Common myeloid progenitor, CD34-positive (primary cell): ENCODE measurements at regions not wholly inside any gene's neighbourhood (a gene's known extent, or its start where the extent isn't known, plus 50 kb on each side); places are given as distances from the start of the nearest gene placed in this dataset.
A peak's percentile ranks its signal among the peaks of the same experiment; 100 is the strongest.

Experiments used
- CTCF ChIA-PET: fragments of 350-600 bp; sonication (Branson Sonifier 250); formaldehyde crosslinking; loops from one replicate; lab custom pipeline; 2021; ENCODE audit warnings: antibody characterized with exemption; lab: Charles Lee
- POLR2A ChIA-PET: fragments of 350-600 bp; sonication (Branson Sonifier 250); formaldehyde crosslinking; loops from one replicate; lab custom pipeline; 2021; ENCODE audit warnings: antibody characterized with exemption; lab: Charles Lee
- DNase-seq, 3 donors: peaks; one replicate each; pipeline versions ENCODE4 v3.0.0 to v3.0.0-alpha.2; 2013
- H3K27ac ChIP-seq, 2 experiments: 1 replicate in 1 of 2; 2 replicates in 1 of 2; pipeline ENCODE4 v1.7.0; 2013; ENCODE audit warnings: inconsistent platforms in 2 of 2, low read length in 2 of 2, mild to moderate bottlenecking in 2 of 2, low read depth in 1 of 2, moderate library complexity in 1 of 2; ENCODE audit not compliant: severe bottlenecking in 2 of 2, insufficient read depth in 1 of 2, poor library complexity in 1 of 2
- H3K27me3 ChIP-seq, 5 experiments: replicated peaks in 2 of 5; 1 replicate in 3 of 5; 2 replicates in 2 of 5; pipeline versions ENCODE4 v1.6.1 to v1.7.0; 2013; ENCODE audit warnings: low read length in 4 of 5, mild to moderate bottlenecking in 2 of 5, moderate library complexity in 2 of 5, inconsistent platforms in 1 of 5; ENCODE audit not compliant: insufficient read depth in 5 of 5, control insufficient read depth in 4 of 5
- H3K36me3 ChIP-seq, 4 experiments: 1 replicate in 2 of 4; 2 replicates in 2 of 4; pipeline versions ENCODE4 v1.6.1 to v1.7.0; 2013; ENCODE audit warnings: low read length in 3 of 4, control low read depth in 1 of 4, mild to moderate bottlenecking in 1 of 4; ENCODE audit not compliant: control insufficient read depth in 4 of 4, insufficient read depth in 4 of 4
- H3K4me1 ChIP-seq, 4 experiments: 1 replicate in 3 of 4; 2 replicates in 1 of 4; pipeline versions ENCODE4 v1.6.1 to v1.7.1; 2013; ENCODE audit warnings: low read length in 3 of 4, mild to moderate bottlenecking in 3 of 4, control low read depth in 1 of 4, inconsistent platforms in 1 of 4, moderate library complexity in 1 of 4; ENCODE audit not compliant: control insufficient read depth in 4 of 4, insufficient read depth in 4 of 4; ENCODE audit errors: control extremely low read depth in 1 of 4
- H3K4me3 ChIP-seq, 7 experiments: 1 replicate in 4 of 7; 2 replicates in 3 of 7; pipeline versions ENCODE4 v1.5.1 to v1.7.0; 2013; ENCODE audit warnings: mild to moderate bottlenecking in 7 of 7, low read length in 6 of 7, moderate library complexity in 6 of 7, inconsistent platforms in 2 of 7, low read depth in 2 of 7, control low read depth in 1 of 7; ENCODE audit not compliant: insufficient read depth in 4 of 7, control insufficient read depth in 1 of 7; ENCODE audit errors: extremely low read depth in 1 of 7
- H3K9me3 ChIP-seq, 5 experiments: 1 replicate in 4 of 5; 2 replicates in 1 of 5; pipeline versions ENCODE4 v1.6.1 to v1.7.1; 2013; ENCODE audit warnings: low read length in 4 of 5, mild to moderate bottlenecking in 2 of 5, inconsistent platforms in 1 of 5, low read depth in 1 of 5, moderate library complexity in 1 of 5; ENCODE audit not compliant: control insufficient read depth in 4 of 5, insufficient read depth in 2 of 5; ENCODE audit errors: control extremely low read depth in 1 of 5
- WGBS: methylation state at CpG from one replicate; pipeline ENCODE4 v1.1.5; 2013; ENCODE audit not compliant: insufficient coverage; 5-methylcytosine and 5-hydroxymethylcytosine counted together

GRCh38 chr17:63032142-63032541 lies 66.1 kb downstream of the TANC2 start:
- Histone ChIP-seq H3K27me3 (no peaks in the 10 kb centered on the region), H3K9me3 (peaks cover 0 to 6% (median 2%) of the 10 kb centered on the region in 5 experiments), H3K36me3 (peaks cover 0 to 2% (median 0%) of the 10 kb centered on the region in 4 experiments), H3K27ac (no peak overlapping the region), H3K4me1 (no peaks in the 10 kb centered on the region), H3K4me3 (no peak overlapping the region)
- ChIA-PET CTCF (interaction anchor here (0.9 kb wide), 1 partner anchor 10 kb away, joined by 3 read pairs; no protein-coding TSS in a partner anchor), POLR2A (no interaction called here)
- DNase-seq: no peak
- WGBS: 79% methylated on average over 2 of the region's 2 CpGs

GRCh38 chr17:63033142-63033541 lies 67.1 kb downstream of the TANC2 start:
- peaks cover 0 to 6% (median 2%) of the 10 kb centered on the region in 5 experiments for H3K9me3 ChIP-seq
- WGBS: 100% methylated on average over 1 of the region's 2 CpGs
- POLR2A ChIA-PET: no interaction called here
- H3K27ac ChIP-seq: no peak overlapping the region
- CTCF ChIA-PET: interaction anchor here (0.9 kb wide), 1 partner anchor 11 kb away, joined by 3 read pairs; no protein-coding TSS in a partner anchor
- H3K27me3 ChIP-seq: no peaks in the 10 kb centered on the region
- no peak for DNase-seq
- H3K36me3 ChIP-seq: peaks cover 0 to 2% (median 0%) of the 10 kb centered on the region in 4 experiments
- H3K4me3 ChIP-seq: no peak overlapping the region
- H3K4me1 ChIP-seq: no peaks in the 10 kb centered on the region

GRCh38 chr17:63035271-63035670 lies 69.2 kb downstream of the TANC2 start:
- peaks cover 0 to under 1% (median 0%) of the 10 kb centered on the region in 4 experiments for H3K4me1 ChIP-seq
- peaks cover 0 to 6% (median 2%) of the 10 kb centered on the region in 5 experiments for H3K9me3 ChIP-seq
- peaks cover 0 to 2% (median 0%) of the 10 kb centered on the region in 4 experiments for H3K36me3 ChIP-seq
- H3K27me3 ChIP-seq: no peaks in the 10 kb centered on the region
- ChIA-PET CTCF (no interaction called here), POLR2A (interaction anchor here (0.5 kb wide), 1 partner anchor 292 kb away, joined by 4 read pairs; no protein-coding TSS in a partner anchor)
- H3K27ac ChIP-seq: no peak overlapping the region
- 100% methylated on average over 3 of the region's 4 CpGs for WGBS
- no peak for DNase-seq
- H3K4me3 ChIP-seq: no peak overlapping the region

GRCh38 chr17:63035695-63036094 lies 69.7 kb downstream of the TANC2 start:
- no peak for DNase-seq
- ChIA-PET CTCF (no interaction called here), POLR2A (interaction anchor here (0.5 kb wide), 1 partner anchor 291 kb away, joined by 4 read pairs; no protein-coding TSS in a partner anchor)
- WGBS: no CpG with 5 or more reads among the region's 3 CpGs
- no peak overlapping the region for H3K4me3 ChIP-seq
- no peak overlapping the region for H3K27ac ChIP-seq
- H3K36me3 ChIP-seq: peaks cover 0 to 2% (median 0%) of the 10 kb centered on the region in 4 experiments
- no peaks in the 10 kb centered on the region for H3K27me3 ChIP-seq
- H3K9me3 ChIP-seq: peaks cover 0 to 6% (median 2%) of the 10 kb centered on the region in 5 experiments
- peaks cover 0 to 4% (median 0%) of the 10 kb centered on the region in 4 experiments for H3K4me1 ChIP-seq

GRCh38 chr17:63039342-63039741 lies 73.3 kb downstream of the TANC2 start:
- Histone ChIP-seq H3K36me3 (no peaks in the 10 kb centered on the region), H3K27ac (no peak overlapping the region), H3K27me3 (no peaks in the 10 kb centered on the region), H3K4me1 (peaks cover 0 to 4% (median 0%) of the 10 kb centered on the region in 4 experiments), H3K4me3 (peak overlapping the region in 5 of 7 experiments; percentile 3 to 58 (median 28)), H3K9me3 (no peaks in the 10 kb centered on the region)
- ChIA-PET POLR2A (no interaction called here), CTCF (no interaction called here)
- 38% methylated on average over 4 of the region's 4 CpGs for WGBS
- DNase-seq: peak; percentile 7 to 61 (median 39)

- 66% methylated on average over 2 of the region's 5 CpGs for WGBS
- peak overlapping the region in 2 of 7 experiments; percentile 25 to 58 for H3K4me3 ChIP-seq
- DNase-seq: peak in 2 of 3 donors; percentile 2 to 21
- H3K9me3 ChIP-seq: no peaks in the 10 kb centered on the region
- no peaks in the 10 kb centered on the region for H3K36me3 ChIP-seq
- CTCF ChIA-PET: no interaction called here
- H3K27me3 ChIP-seq: no peaks in the 10 kb centered on the region
- H3K27ac ChIP-seq: no peak overlapping the region
- POLR2A ChIA-PET: no interaction called here
- peaks cover 0 to 4% (median 0%) of the 10 kb centered on the region in 4 experiments for H3K4me1 ChIP-seq
These were observed 74.0 kb downstream of the TANC2 start for GRCh38 chr17:63039899-63040602.

- no peaks in the 10 kb centered on the region for H3K36me3 ChIP-seq
- no peak for DNase-seq
- no peaks in the 10 kb centered on the region for H3K9me3 ChIP-seq
- ChIA-PET POLR2A (no interaction called here), CTCF (interaction anchor here (1.4 kb wide), 1 partner anchor 366 kb away, joined by 3 read pairs; no protein-coding TSS in a partner anchor)
- H3K27me3 ChIP-seq: no peaks in the 10 kb centered on the region
- no peak overlapping the region for H3K27ac ChIP-seq
- H3K4me1 ChIP-seq: peaks cover 0 to 4% (median 0%) of the 10 kb centered on the region in 4 experiments
- no peak overlapping the region for H3K4me3 ChIP-seq
These were observed 74.8 kb downstream of the TANC2 start for GRCh38 chr17:63040816-63041215.
